ENCODE measurements at regions not wholly inside any gene's neighbourhood (a gene's known extent, or its start where the extent isn't known, plus 50 kb on each side); places are given as distances from the start of the nearest gene placed in this dataset.
"Not testable (repeated sequence)": the region's sequence is repeated elsewhere in the genome, so short reads cannot be mapped to it uniquely, and the experiment has no call there.

DNA sequence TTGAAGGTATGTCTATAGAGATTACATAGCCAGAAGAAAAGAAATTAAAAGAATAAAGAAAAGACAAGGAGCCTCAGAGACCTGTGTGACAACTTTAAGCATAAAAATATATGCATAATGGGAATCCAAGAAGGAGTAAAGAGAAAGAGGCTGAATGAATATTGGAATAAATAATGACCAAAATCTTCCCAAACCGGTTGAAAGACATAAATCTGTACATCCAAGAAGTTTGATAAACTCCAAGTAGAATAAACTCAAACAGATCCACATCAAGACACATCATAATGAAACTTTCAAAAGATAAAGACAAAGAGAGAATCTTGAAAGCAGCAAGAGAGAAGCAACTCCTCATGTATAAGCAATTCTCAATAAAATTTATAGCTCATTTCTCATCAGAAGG, 132.4 kb upstream of the ZNF516 start:
- no peak for DNase-seq

DNA sequence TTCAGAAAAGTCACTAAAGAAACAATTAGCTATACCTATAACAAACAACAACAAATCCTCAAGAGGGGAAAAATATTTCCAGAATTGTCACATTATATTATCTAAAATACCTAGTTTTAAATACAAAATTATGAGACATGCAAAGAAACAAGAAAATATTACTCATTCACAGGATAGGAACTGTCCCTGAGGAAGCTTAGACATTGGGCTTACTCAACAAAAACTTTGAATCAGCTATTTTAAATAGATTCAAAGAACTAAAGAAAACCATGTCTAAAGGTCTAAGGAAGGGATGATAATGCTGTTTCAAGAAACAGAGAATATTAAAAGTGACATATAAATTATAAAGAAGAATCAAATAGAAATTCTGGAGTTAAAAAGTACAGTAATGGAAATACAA, 131.9 kb upstream of the ZNF516 start:
- no peak for DNase-seq

DNA sequence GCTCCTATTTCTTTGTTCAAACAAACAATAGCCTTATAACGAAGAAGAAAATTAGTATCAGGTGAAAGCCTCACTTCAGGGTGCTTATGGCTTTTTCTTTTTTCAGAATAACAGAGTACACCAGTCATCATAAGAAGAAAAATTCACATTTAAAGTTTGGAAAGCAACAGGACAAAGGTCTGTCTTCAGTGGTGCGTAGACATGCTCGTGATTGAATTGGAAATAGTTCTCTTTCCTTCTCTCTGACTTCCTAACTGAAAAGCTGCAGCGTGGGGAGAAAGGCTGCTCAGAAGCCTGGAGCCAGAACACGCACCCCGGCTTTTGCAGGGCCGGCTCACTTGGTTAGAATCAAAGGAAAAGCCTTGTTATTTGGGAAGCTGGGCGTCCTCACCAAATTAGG, 127.6 kb upstream of the ZNF516 start:
- no peak for DNase-seq

DNA sequence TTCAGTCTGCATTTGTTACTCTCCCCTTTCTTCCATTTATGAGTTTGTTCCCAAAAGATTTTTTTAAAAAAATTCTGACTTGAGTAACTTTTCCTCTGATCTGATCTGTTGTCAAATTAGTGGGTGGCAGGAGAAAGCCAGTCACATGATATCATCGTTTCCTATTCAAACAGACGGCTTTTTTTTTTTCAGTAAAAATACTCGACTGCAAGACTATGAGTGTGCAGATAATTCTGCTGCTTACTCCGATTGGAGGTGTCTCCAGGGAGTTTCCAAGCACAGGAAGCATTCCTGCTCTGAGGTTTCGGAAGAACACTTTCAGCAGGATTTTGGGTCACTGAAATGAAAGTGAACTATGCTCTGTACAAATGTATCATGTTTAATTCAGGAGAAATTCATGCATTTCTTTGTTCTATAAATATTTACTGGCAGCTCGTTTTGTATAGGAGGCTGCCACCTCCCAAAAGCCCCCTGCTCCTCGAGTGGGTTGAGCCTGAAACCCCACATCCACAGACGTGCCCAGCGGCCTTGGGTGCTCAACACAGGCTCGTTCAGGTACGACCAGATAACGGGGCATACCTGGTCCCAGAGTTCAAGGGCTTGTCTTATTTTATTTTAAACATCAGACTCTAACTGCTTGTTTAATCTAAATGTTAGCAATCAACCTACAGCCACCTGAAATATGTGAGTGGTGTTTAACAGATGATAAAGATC, 126.9 kb upstream of the ZNF516 start:
- no peak for DNase-seq

DNA sequence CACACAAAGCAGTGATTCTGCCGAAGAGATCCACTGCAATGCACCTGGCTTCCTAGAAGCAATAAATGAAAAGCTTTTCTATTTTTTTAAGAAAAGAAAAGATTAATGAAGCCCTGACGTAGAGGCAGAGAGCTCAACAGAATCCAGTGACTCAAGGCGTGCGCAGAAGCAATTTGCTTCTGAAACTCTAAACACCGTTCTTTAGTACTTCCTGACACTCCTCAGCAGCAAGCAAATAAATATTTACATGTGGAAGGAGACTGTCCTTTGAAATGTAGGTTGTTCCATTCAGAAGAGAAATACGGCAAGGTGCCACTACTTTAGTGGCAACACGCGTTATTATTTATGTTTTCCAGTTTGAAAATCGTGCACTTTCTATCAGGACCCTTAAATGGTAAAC, 126.2 kb upstream of the ZNF516 start:
- DNase-seq: no peak

DNA sequence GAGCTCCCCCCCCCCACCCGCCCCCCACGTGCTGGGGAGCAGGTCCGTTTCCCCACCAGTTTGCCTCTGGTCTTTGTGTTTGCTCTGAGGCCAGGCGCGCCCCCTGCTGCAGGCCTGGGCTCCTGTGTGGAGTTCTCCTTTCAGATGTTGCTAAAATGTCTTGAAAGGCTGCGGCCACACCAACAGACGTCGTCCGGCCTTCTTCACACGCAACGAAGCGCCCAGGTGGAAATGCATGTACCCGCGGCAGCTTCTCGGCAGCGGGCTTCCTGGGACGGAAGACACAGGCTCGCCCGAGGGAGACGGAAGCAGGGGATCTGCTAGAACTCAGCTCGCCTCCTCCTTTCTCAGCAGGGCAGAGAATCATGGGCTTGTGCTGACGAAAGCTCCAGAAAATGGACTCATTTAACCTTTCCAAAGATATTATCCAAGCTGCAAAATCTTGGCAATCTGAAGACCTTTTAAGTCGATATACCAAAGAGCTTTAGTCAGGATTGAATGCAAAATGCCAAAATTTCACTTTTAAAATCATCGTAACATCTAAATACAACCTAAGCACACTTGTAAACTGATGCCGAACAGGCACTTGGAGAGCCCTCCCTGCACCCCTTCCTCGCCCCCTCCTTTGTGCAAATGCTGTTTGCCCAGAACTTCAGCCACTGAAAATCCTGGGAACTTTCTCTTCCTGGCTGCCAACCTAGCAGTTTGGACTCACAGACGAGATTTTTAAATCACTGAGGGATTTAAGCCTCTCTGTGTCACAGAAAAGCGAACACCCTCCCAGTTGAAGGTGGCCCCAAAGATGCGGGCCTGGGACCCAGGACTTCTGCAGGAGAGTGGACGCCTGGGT, 125.5 kb upstream of the ZNF516 start:
- DNase-seq: no peak

DNA sequence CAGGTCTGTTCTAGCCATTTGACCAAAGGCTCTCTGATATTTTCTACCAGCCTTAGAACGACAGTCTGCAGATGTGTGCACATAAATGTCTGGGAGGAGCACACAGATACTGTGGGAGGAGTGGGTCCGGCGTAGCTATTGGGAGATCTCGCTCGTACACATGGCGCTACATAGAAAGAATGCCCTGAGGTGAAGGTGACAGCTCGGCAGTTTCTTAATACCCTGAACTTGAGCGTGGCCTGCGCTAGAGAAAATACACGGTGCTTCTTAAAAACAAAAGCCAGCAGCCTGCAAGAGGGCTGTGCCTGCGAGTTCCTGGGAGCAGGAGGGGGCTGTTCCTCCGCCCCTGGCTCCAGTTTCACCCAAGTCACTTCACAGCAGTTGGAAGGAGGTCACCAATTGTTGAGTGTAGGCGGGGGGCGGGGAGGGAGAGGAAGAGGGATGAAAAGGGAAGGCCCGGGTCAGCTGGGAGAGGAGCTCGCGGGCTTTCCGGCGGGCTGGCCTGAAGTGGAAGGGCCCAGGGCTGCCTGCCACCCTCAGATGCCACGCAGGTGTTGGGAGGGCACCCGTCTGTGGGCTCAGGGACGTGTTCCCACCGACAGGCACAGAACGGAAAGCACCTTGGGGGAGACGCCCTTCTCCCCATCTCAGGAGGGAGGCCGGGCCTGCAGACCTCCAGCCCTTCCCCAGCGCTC, 124.7 kb upstream of the ZNF516 start:
- no peak for DNase-seq

DNA sequence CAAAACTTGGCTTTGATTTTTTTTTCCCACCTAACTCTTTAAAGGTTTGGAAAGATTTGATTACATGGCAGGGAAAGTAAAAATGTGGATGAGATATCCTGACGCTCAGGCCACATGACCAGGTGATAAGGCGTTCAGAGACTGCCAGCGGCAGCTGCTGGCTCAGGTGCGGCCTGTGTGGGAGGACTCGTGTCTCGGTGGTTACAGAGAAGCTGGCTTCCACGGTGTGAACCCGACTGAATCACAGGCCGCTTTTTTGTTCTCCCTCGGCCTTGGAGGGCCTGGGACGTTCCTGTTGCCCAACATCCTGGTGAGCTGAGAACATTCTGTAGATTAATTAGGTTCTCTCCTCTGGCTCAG, 124.2 kb upstream of the ZNF516 start:
- no peak for DNase-seq

DNA sequence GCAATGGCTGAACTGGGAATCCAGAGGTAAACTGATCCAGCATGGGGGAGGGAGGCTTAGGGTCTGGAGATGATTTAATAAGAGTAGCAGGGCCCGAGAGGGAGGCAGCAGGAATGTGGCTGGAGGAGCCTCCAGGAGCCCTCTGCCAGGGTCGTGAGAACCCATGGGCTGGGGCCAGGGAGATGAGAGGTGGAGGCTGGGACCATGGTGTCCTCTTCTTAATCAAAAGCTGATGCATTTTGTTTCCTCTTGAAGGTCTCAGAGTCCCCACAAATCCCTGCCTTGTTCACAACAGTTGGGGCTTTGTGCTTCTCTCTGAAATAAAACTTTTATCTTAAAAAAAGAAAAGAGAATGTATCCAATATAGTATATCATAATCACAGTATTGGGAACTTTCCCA, 123.7 kb upstream of the ZNF516 start:
- DNase-seq: no peak

DNA sequence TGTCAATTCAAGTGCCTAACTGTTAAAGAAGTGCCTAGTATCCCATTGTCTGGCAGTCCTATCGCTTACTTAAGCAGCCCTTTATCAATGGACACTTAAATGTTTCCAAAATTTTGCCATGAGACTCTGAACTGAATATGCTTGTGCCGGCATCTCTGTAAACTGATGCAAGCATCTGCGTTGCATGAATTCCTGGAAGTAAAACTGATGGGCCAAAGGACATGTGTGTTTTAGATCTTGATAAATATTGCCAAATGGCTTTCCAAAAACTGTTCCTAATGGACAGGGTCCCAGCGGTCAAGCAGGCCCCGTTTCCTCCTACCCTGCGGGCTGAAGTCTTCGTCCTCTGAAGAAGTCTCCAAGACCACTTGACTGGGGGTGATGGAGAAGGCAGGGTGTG, 121.3 kb upstream of the ZNF516 start:
- no peak for DNase-seq

DNA sequence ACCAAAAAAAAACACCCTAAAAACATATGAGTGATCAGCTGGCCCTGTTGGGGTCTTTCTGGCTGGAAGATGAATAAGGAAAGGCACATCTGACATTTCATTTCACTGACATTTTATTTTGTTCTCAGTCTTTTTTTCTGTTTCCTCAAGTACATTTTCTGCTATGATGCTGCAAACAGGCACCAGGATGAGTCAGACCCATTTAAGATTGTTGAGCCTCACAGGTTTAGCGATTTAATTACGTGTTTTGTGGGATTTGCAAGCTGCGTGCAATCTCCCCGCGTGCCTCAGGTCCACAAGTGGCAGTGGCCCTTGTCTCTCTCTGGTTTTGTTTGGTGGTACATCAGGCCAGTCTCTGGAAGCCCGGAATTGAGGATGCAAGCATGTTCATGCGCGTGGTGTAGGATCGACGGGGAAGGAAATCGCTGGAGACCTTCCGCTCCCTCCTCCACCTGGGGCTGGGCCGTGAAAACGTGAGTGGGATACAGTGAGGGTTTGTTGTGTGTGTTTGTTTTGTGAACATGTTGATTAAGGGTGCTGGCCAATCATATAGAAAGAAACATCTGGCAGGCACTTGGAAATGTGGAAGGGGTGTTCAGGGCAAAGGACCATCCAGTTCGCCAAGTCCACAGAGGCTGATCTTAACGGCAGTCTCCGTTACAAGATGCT, 120.2 kb upstream of the ZNF516 start:
- no peak for DNase-seq

DNA sequence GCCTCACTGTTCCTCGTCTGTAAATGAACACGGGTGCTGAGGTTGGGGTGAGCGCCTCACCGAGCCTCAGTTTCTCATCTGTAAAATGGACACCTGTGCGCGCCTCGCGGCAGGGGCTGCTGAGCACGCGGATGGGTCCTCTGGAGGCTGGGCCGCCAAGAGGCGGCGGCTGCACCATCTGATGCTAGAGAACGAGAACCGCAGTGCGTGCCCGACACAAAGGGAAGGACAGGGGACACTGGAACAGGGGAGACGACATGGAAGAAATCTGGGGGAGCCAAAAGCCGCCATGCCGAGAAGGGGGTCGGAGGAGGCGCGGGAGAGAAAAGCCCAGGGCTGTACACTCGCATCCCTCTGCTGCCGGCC, 118.7 kb upstream of the ZNF516 start:
- no peak for DNase-seq

DNA sequence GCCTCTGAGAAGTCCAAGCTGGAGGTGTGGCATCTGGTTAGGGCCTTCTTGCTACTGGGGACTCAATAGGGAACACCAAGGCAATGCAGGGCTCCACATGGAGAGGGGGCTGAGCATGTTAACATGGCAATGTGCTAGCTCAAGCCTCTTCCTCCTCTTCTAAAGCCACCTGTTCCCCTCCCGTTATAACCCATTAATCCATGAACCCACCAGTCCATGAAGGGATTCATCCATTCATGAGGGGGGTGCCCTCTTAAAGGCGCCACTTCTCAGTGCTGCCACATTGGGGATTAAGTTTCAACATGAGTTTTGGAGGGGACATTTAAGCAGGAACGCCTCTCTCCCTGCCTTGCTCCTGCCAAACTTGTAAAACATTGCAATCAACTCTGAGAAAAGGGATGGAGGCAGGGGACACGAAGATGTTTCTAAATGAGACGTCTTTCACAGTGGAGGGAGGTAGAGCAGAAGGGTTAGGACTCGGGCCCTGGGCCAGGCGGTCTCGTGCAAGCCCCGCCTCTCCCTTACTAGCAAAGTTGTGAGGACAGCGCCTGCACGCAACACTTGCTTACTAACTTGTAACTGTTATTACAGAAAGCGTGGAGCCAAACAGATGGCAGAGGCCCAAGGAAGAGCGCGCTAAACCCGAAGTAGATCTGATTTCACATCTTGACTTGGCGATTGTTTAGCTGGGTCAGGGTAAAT, 118.2 kb upstream of the ZNF516 start:
- DNase-seq: no peak

DNA sequence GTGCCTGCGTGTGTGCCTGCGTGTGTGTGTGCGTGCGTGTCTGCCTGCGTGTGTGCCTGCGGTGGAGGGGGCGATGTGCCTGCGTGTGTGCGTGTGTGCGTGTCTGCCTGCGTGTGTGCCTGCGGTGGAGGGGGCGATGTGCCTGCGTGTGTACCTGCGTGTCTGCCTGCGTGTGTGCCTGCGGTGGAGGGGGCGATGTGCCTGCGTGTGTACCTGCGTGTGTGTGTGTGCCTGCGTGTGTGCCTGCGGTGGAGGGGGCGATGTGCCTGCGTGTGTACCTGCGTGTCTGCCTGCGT, 116.7 kb upstream of the ZNF516 start:
- not testable (repeated sequence) for DNase-seq

DNA sequence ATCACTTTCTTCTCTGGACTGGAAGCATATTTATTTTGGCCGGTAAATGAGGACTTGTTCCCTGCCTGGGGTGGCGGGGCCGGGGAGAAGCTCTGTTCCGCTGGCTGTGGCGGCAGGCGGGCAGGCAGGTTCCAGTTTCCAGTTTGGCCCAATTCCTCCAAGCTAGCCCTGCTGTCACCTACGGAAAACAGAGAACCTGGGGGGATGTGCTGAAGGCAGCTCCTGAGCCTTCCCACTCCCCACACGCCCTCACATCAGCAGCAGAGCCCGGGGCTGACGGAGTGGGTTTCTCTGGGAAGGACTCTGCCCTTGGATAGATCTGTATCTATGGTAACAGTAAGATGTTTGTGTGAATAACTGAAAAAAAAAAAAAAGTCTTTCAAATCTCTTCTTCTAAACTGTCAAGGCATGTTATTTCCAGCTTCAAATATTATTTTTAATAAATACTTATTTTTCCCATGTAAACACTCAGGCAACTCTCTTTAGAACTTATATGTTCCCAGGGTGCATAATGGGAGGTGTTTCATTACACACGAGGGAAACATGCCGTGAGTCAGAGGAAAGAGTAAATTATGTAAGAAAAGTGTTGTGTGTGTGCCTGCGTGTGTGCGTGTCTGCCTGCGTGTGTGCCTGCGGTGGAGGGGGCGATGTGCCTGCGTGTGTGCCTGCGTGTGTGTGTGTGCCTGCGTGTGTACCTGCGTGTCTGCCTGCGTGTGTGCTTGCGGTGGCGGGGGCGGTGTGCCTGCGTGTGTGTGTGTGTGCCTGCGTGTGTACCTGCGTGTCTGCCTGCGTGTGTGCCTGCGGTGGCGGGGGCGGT, 116.1 kb upstream of the ZNF516 start:
- no peak for DNase-seq

DNA sequence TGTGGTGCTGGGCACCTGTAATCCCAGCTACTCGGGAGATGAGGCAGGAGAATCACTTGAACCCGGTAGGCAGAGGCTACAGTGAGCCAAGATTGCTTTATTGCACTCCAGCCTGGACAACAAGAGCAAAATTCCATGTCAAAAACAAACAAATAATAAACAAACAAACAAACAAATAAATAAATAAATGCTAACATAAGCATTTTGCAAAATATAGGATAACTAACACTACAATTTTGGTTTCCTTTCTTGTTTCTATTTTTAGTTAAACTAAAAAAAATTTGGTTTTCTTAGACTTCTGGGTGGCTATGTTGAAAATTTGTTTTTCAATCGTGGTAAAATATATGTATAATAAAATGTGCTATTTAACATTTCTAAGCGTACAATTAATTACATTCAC, 115.0 kb upstream of the ZNF516 start:
- no peak for DNase-seq

DNA sequence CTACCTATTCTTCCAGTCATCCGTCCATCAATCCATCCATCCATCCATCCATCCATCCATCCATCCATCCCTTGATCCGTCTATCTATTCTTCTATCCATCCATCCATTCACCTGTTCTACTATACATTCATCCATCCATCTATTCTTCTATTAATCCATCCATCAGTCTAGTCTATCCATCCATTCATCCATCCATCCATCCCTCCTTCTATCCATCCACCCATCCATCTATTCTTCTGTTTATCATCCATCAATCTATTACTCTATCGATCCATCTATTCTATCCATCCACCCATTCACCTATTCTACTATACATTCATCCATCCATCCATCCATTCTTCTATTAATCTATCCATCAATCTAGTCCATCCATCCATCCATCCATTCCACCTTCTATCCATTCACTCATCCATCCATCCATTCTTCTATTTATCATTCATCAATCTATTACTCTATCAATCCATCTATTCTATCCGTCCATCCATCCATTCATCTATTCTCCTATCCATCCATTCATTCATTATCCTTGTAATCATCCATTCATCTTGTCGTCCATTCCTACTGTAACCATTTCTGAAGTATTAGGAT, 110.4 kb upstream of the ZNF516 start:
- no peak for DNase-seq

DNA sequence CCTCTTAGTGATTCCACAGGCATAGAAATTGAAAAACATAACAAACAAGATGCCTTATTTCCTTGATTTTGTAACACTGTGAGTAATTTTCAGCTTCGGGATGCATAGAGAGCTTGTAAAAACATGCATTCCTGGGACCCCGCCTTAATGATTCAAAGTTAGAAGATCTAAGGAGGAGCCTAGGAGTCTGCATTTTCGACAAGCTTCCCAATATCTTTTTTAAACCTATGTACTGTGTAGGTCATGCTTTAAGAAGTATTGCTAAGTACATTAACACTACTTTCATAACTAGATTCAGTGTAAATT, 109.8 kb upstream of the ZNF516 start:
- DNase-seq: no peak

DNA sequence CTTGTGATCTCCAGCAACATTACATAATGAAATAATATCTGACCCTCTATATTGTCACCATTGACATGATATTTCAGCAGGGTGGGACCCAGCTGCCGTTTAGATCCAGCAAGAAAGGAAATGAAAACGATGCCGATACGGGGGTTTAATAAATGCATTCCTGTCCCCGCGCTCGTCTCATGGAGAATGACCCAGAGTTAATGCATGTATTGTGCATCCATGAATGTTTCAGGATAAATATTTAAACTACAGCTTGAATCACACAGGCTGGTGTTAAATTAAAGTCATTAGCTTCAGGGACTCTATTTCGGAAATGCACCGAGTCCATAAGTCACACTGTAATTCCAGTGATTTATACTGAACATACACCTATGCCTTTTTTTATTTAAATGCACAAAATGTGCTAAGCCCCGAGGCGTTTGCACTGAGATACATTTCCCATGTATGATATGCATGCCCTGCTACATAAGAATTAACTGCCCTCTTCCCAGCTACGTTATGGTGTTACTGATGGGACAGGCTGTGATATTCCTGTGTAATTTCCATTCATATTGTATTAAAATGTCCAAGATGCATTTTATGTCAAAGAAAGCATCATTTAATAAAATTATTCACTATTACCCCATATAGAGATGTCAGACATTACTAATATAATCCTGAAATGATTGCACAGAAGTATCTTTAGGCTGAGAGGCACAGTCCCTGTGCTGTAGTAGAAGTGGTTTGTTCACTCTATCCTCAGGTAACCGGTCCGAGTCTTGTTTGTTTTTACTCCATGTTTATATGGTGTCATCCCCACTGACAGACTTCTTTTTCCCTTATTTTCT, 109.3 kb upstream of the ZNF516 start:
- DNase-seq: no peak

DNA sequence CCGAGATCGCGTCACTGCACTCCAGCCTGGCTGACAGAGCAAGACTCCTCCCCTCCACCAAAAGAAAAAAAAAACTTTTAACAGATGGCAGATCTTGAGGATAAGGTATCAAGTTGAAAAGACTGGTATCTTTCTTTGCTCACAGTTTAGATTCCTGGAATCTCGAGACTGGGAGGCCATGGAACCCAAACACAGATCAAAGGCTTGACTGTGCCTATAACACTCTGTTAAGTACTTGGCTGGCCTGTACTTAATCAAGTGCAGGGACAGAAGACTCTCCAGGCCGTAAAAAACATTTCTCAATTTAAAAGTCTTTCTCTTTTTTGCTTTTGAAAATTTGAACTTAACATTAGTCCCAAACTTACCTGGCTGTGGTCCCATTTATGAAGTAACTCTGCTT, 107.1 kb upstream of the ZNF516 start:
- no peak for DNase-seq

DNA sequence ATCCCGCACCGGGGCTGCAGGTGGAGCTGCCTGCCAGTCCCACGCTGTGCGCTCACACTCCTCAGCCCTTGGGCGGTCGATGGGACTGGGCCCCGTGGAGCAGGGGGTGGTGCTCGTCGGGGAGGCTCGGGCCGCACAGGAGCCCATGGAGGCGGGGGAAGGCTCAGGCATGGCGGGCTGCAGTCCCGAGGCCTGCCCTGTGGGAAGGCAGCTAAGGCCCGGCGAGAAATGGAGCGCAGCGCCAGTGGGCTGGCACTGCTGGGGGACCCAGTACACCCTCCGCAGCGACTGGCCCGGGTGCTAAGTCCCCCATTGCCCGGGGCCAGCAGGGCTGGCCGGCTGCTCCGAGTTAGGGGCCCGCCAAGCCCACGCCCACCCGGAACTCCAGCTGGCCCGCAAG, 105.0 kb upstream of the ZNF516 start:
- DNase-seq: not testable (repeated sequence)

All from DMS 273 treated with DMSO at 0.1 percent for 48 hours (cell line).